ENCODE measurements at regions not wholly inside any gene's neighbourhood (a gene's known extent, or its start where the extent isn't known, plus 50 kb on each side); places are given as distances from the start of the nearest gene placed in this dataset.

- intact Hi-C loops (cut with DNase I) = no loop called here
- Histone ChIP-seq H3K27ac (no peak overlapping the region), H3K27me3 (no peaks in the 10 kb centered on the region), H3K4me3 (no peak overlapping the region), H3K36me3 (no peaks in the 10 kb centered on the region), H3K9me3 (no peaks in the 10 kb centered on the region), H3K4me1 (no peaks in the 10 kb centered on the region)
- DNase-seq (ENCODE audit: low spot score in 2 of 2) = no peak
- TF ChIP-seq, protein P1, sequence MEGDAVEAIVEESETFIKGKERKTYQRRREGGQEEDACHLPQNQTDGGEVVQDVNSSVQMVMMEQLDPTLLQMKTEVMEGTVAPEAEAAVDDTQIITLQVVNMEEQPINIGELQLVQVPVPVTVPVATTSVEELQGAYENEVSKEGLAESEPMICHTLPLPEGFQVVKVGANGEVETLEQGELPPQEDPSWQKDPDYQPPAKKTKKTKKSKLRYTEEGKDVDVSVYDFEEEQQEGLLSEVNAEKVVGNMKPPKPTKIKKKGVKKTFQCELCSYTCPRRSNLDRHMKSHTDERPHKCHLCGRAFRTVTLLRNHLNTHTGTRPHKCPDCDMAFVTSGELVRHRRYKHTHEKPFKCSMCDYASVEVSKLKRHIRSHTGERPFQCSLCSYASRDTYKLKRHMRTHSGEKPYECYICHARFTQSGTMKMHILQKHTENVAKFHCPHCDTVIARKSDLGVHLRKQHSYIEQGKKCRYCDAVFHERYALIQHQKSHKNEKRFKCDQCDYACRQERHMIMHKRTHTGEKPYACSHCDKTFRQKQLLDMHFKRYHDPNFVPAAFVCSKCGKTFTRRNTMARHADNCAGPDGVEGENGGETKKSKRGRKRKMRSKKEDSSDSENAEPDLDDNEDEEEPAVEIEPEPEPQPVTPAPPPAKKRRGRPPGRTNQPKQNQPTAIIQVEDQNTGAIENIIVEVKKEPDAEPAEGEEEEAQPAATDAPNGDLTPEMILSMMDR (IDR thresholded peaks at IDR 0.05) = no peak
Observed at GRCh38 chr5:111010783-111011182, 60.7 kb upstream of the TSLP start.

DNA sequence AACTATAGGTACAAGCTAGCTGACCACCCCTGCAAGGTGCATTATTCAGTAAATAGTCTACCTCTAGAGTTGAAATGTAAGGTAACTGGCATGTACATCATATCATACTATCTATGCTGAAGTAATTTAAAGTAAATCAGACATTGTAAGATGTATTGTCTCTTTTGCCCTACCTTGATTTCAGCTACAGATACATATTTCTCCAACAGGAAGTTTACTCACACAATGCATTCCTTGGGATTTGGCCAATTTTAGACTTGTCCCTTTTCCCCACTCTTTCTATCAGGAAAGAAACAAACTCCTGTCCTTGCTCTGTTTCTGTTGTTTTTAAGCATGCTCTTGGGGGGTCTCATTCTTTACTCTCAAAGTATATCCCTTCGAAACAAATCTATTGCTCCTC is 58.5 kb upstream of the TSLP start:
- Histone ChIP-seq H3K4me1 (no peaks in the 10 kb centered on the region), H3K4me3 (no peak overlapping the region), H3K9me3 (no peaks in the 10 kb centered on the region), H3K27me3 (no peaks in the 10 kb centered on the region), H3K36me3 (no peaks in the 10 kb centered on the region), H3K27ac (no peak overlapping the region)
- TF ChIP-seq, protein P1 (IDR thresholded peaks at IDR 0.05) = no peak
- intact Hi-C loops (cut with DNase I) = no loop called here
- no peak for DNase-seq (ENCODE audit: low spot score in 2 of 2)

DNA sequence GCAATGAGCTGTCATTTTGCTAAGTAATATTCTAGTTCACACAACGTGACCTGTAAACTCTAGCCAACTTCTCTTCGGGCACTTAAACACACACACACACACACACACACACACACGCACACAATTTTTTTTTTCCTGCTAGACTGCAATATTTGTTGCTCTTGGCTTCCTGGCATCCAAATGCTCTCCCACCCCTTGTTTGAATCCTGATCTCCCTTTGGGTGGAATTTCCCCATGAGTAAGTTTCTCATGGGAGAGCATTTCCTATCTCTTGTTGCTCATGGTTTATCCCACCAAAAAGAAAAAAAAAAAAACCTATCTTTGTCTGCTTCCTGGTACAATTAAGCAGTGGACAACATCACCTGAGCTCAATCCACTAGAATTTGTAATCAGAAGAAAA is 54.7 kb upstream of the TSLP start:
- no peak for DNase-seq (ENCODE audit: low spot score in 2 of 2)
- TF ChIP-seq, protein P1 (IDR thresholded peaks at IDR 0.05) = no peak
- no peaks in the 10 kb centered on the region for H3K4me1 ChIP-seq
- no peak overlapping the region for H3K27ac ChIP-seq
- H3K36me3 ChIP-seq = no peaks in the 10 kb centered on the region
- H3K9me3 ChIP-seq = no peaks in the 10 kb centered on the region
- H3K27me3 ChIP-seq = no peaks in the 10 kb centered on the region
- no peak overlapping the region for H3K4me3 ChIP-seq
- intact Hi-C loops (cut with DNase I) = no loop called here

- no peaks in the 10 kb centered on the region for H3K27me3 ChIP-seq
- H3K36me3 ChIP-seq = no peaks in the 10 kb centered on the region
- TF ChIP-seq, protein P1 (IDR thresholded peaks at IDR 0.05) = no peak
- no peaks in the 10 kb centered on the region for H3K4me1 ChIP-seq
- no peak overlapping the region for H3K4me3 ChIP-seq
- H3K9me3 ChIP-seq = no peaks in the 10 kb centered on the region
- intact Hi-C loops (cut with DNase I) = no loop called here
- DNase-seq (ENCODE audit: low spot score in 2 of 2) = no peak
- no peak overlapping the region for H3K27ac ChIP-seq
Observed at GRCh38 chr5:111017731-111018130, 53.8 kb upstream of the TSLP start.

Measured in ascending aorta (tissue), 2 donors.